ENCODE measurements at regions not wholly inside any gene's neighbourhood (a gene's known extent, or its start where the extent isn't known, plus 50 kb on each side); places are given as distances from the start of the nearest gene placed in this dataset.

DNA sequence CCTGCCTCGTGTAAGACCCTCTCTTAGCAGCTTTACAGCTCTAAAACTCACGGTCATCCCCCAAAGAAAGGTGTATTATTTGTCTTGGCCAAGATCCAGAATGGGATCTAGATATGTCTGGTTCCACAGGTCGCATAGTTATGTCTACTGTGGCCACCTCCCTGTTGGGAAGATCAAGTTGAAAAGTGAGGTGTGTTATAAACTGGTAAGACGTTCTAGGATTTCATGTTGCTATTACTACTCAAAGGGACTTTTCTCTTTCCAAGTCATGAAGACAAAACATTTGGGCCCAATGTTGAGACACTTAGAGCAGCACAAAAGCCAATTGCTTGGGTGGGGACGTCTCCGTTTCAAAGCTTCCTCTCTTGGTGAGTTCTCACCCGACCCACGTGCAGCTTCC, 766.0 kb downstream of the RNF144A start:
- no peak overlapping the region for H3K4me2 ChIP-seq (ENCODE audit: low read length)
- no peaks in the 10 kb centered on the region for H4K20me1 ChIP-seq (ENCODE audit: control insufficient read depth, insufficient read depth, low read depth, low read length)

DNA sequence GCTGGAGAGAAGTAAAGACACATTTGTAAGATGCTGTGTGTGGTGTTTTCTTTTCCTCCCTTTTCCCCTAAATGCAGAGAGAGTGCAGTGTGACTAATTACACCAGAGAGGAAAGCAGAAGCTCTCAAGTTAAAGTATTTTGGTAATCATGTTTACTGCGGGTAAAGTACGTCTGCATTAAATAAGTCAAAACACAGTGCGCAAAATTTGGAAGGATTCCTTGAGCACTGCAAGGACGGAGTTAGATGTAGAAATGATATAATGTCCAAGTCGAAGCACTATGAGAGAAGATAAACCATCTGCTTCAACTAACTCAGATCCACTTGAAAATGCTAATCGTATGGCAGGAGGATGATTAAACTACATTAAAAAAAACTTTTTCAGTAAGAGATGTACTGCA, 766.5 kb downstream of the RNF144A start:
- H3K4me3 ChIP-seq (ENCODE audit: low read length): no peak overlapping the region

More for the DNA sequence above, 766.0 kb downstream of the RNF144A start:
- Histone ChIP-seq H3K27ac (ENCODE audit: low read depth, low read length) (no peak overlapping the region), H3K4me1 (ENCODE audit: control insufficient read depth, low read length) (peaks cover 5% of the 10 kb centered on the region), H3K79me2 (ENCODE audit: control insufficient read depth, low read length) (no peaks in the 10 kb centered on the region), H3K9me3 (ENCODE audit: control insufficient read depth, insufficient read depth, low read length) (no peaks in the 10 kb centered on the region), H3K36me3 (ENCODE audit: control insufficient read depth, low read length) (no peaks in the 10 kb centered on the region), H3K9me2 (replicated peaks; ENCODE audit: control insufficient read depth, low read length) (no peaks in the 10 kb centered on the region), H3F3A (ENCODE audit: control insufficient read depth, insufficient read depth) (no peaks in the 10 kb centered on the region), H3K4me3 (ENCODE audit: low read length) (no peak overlapping the region), H3K27me3 (ENCODE audit: control insufficient read depth, low read length) (no peaks in the 10 kb centered on the region)
- TF ChIP-seq, protein P1, sequence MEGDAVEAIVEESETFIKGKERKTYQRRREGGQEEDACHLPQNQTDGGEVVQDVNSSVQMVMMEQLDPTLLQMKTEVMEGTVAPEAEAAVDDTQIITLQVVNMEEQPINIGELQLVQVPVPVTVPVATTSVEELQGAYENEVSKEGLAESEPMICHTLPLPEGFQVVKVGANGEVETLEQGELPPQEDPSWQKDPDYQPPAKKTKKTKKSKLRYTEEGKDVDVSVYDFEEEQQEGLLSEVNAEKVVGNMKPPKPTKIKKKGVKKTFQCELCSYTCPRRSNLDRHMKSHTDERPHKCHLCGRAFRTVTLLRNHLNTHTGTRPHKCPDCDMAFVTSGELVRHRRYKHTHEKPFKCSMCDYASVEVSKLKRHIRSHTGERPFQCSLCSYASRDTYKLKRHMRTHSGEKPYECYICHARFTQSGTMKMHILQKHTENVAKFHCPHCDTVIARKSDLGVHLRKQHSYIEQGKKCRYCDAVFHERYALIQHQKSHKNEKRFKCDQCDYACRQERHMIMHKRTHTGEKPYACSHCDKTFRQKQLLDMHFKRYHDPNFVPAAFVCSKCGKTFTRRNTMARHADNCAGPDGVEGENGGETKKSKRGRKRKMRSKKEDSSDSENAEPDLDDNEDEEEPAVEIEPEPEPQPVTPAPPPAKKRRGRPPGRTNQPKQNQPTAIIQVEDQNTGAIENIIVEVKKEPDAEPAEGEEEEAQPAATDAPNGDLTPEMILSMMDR (IDR thresholded peaks at IDR 0.05; ENCODE audit: low read depth, low read length, poor library complexity, severe bottlenecking): no peak
- TF ChIP-seq EZH2phosphoT487 (IDR thresholded peaks at IDR 0.05; ENCODE audit: borderline replicate concordance, low read length): no peak

DNA sequence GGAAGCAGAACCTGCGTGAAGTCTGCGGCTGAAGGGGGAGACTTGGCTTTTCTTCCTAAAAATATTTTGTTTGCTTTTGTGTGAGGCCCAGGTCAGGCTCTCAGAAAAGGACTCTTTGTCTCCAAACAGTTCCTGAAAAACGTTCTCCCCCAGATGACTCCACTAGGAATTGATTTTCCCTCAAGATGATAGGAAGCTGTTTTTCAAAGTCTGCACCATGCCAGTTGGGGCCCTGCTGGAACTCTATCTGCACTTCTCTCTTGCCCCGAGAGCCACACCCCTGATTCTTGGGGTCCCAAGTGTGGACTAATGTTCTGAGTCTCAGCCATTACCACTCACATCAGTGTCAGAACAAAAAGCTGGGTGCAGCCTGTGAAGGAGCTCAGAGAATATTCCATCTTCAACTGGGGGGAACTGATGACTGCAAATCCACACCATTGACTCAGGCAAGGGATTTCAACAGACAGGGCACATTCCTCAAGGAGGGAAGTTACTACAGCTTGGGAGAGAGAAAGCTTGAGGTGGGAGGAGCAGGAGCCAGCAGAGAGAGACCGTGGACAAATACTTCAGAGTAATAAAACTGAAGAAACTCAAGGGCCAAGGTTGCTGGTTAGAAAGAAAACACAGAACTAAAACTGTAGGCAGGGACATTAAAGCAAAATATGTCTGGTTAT, 768.3 kb downstream of the RNF144A start:
- Histone ChIP-seq H3K4me3 (ENCODE audit: low read length) (no peak overlapping the region), H3K4me1 (ENCODE audit: control insufficient read depth, low read length) (peaks cover 17% of the 10 kb centered on the region), H3K36me3 (ENCODE audit: control insufficient read depth, low read length) (no peaks in the 10 kb centered on the region), H3K9me3 (ENCODE audit: control insufficient read depth, insufficient read depth, low read length) (no peaks in the 10 kb centered on the region), H3F3A (ENCODE audit: control insufficient read depth, insufficient read depth) (no peaks in the 10 kb centered on the region), H4K20me1 (ENCODE audit: control insufficient read depth, insufficient read depth, low read depth, low read length) (no peaks in the 10 kb centered on the region), H3K79me2 (ENCODE audit: control insufficient read depth, low read length) (no peaks in the 10 kb centered on the region), H3K27ac (ENCODE audit: low read depth, low read length) (no peak overlapping the region), H3K4me2 (ENCODE audit: low read length) (no peak overlapping the region), H3K27me3 (ENCODE audit: control insufficient read depth, low read length) (no peaks in the 10 kb centered on the region), H3K9me2 (replicated peaks; ENCODE audit: control insufficient read depth, low read length) (no peaks in the 10 kb centered on the region)
- TF ChIP-seq, protein P1 (IDR thresholded peaks at IDR 0.05; ENCODE audit: low read depth, low read length, poor library complexity, severe bottlenecking): no peak
- no peak for TF ChIP-seq EZH2phosphoT487 (IDR thresholded peaks at IDR 0.05; ENCODE audit: borderline replicate concordance, low read length)

More for the DNA sequence above, 766.5 kb downstream of the RNF144A start:
- H3F3A ChIP-seq (ENCODE audit: control insufficient read depth, insufficient read depth): no peaks in the 10 kb centered on the region
- H4K20me1 ChIP-seq (ENCODE audit: control insufficient read depth, insufficient read depth, low read depth, low read length): no peaks in the 10 kb centered on the region
- H3K27me3 ChIP-seq (ENCODE audit: control insufficient read depth, low read length): no peaks in the 10 kb centered on the region
- no peaks in the 10 kb centered on the region for H3K9me3 ChIP-seq (ENCODE audit: control insufficient read depth, insufficient read depth, low read length)
- no peak overlapping the region for H3K4me2 ChIP-seq (ENCODE audit: low read length)
- no peak overlapping the region for H3K27ac ChIP-seq (ENCODE audit: low read depth, low read length)
- H3K9me2 ChIP-seq (replicated peaks; ENCODE audit: control insufficient read depth, low read length): no peaks in the 10 kb centered on the region
- H3K4me1 ChIP-seq (ENCODE audit: control insufficient read depth, low read length): peaks cover 9% of the 10 kb centered on the region
- H3K36me3 ChIP-seq (ENCODE audit: control insufficient read depth, low read length): no peaks in the 10 kb centered on the region
- no peaks in the 10 kb centered on the region for H3K79me2 ChIP-seq (ENCODE audit: control insufficient read depth, low read length)
- TF ChIP-seq, protein P1 (IDR thresholded peaks at IDR 0.05; ENCODE audit: low read depth, low read length, poor library complexity, severe bottlenecking): no peak
- TF ChIP-seq EZH2phosphoT487 (IDR thresholded peaks at IDR 0.05; ENCODE audit: borderline replicate concordance, low read length): no peak

Data from DOHH2 (cell line).